D721Med (cell line): ENCODE measurements at regions not wholly inside any gene's neighbourhood (a gene's known extent, or its start where the extent isn't known, plus 50 kb on each side); places are given as distances from the start of the nearest gene placed in this dataset.

ENCODE experiments used
- DNase-seq: peaks from one replicate; pipeline ENCODE4 v3.0.0; 2011; ENCODE audit warnings: low spot score; ENCODE audit not compliant: insufficient read length
- FAIRE-seq: peaks from 2 replicates; lab custom pipeline; 2011; peaks lifted over from hg19 to GRCh38; lab: Jason Lieb, UNC
- CTCF ChIP-seq: IDR thresholded peaks from 2 replicates; pipeline ENCODE4 v1.5.1; 2012; ENCODE audit warnings: mild to moderate bottlenecking, control low read depth; ENCODE audit not compliant: insufficient read depth; ENCODE audit errors: missing control alignments

- no peak for FAIRE-seq
- no peak for TF ChIP-seq CTCF
- DNase-seq: no peak
These were observed 275.2 kb upstream of the PCSK5 start for GRCh38 chr9:75615284-75615683.

- TF ChIP-seq CTCF: no peak
- no peak for DNase-seq
These were observed 274.4 kb upstream of the PCSK5 start for GRCh38 chr9:75616052-75616451.

GRCh38 chr9:75616841-75617566, 273.5 kb upstream of the PCSK5 start:
- no peak for TF ChIP-seq CTCF
- FAIRE-seq (no peak), DNase-seq (no peak)

More at GRCh38 chr9:75616052-75616451, 274.4 kb upstream of the PCSK5 start:
- no peak for FAIRE-seq

- FAIRE-seq (no peak), DNase-seq (no peak)
- peak; percentile 30 for TF ChIP-seq CTCF
These were observed 267.0 kb upstream of the PCSK5 start for GRCh38 chr9:75623462-75623861.

- no peak for DNase-seq
- no peak for TF ChIP-seq CTCF
- FAIRE-seq: no peak
These were observed 265.5 kb upstream of the PCSK5 start for GRCh38 chr9:75624998-75625397.

GRCh38 chr9:75626860-75627259, 263.6 kb upstream of the PCSK5 start:
- FAIRE-seq: no peak

More at GRCh38 chr9:75626860-75627259, 263.6 kb upstream of the PCSK5 start:
- no peak for DNase-seq
- TF ChIP-seq CTCF: no peak
